Stimulated activated CD4-positive, alpha-beta T cell treated with anti-CD3 and anti-CD28 coated beads, TNF-alpha, amount 100 ng/mL, for 24 hours (primary cell): ENCODE measurements at regions not wholly inside any gene's neighbourhood (a gene's known extent, or its start where the extent isn't known, plus 50 kb on each side); places are given as distances from the start of the nearest gene placed in this dataset.

Experiments used
- DNase-seq, 3 experiments: peaks; one replicate each; pipeline ENCODE4 v3.0.0-alpha.2; 2020; ENCODE audit warnings: low read depth in 3 of 3

DNA sequence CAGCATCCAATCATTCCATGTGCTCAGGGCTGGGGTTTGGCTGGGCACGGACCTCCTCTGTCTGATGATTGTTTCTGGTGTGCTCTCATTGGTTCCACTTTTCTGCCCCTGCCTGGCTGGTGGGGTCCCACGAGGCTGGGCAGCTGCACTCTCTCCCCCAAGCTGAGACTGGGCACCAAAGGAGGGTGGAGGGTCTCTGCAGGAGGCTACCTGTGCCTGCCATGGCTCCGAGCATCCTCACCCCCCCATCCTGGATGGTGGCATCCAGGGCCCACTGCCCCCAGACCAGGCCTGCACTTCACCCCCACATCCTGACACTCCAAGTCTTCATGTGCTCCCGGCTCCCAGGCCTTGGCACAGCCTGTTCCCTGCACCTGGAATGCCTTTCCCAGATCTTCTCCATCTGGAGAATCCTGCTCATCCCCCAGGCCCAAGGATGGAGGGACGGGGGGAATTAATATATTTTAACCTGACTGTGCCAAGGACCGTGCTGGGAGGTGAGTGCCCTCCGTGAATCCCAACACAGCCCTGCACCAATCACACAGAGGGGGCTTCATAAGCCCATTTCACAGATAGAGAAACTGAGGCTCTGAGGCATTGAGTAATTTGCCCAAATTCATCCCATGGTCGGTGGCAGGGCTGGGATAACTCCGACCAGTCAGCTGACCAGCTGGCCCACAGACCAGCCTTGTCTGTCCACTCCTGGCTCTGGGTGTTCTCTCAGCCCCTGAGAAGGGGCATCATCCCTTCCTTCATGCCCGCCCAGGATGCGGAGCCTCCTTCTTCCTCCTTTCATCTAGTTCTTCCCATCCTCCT lies 403.4 kb downstream of the MATN1 start:
- DNase-seq, result no peak

DNA sequence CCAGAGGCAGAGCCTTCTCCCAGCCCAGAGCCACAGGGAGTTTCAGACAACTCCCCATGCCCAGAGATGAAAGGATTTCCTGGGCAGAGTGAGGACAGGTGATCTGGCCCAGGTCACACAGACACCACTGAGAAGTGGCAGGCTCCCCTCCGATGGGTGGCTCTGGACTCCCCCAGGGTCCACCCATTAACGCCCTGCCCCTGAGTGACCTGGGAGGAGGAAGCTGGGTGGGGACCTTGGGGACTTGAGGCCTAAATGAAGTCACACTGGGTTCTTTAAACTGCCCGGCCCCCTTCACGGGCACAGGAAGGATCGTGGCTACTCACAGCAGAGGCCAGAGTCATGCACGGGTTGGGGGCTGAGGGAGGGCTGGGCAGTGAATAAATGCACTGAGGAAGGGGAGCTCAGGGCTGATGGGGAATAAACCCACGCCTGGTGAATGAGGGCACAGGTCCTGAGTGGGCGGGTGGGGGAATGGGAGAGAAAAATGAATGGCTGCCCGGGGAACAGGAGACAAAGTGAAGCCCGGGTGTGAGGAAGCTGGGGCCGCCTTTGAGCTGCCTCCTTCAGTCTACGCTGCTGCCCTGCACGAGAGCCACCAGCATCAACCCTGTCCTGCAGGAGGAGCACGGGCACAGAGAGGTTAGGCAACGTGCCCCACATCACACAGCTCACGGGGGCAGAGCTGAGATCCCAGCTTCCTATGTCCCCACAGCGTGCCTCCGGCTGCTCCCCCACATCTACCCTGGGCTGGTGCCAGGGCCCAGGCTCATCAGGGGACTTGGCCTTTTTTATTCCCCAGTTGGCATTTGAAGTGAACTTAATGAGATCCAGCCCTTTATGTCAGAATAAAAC lies 404.3 kb downstream of the MATN1 start:
- no peak for DNase-seq

DNA sequence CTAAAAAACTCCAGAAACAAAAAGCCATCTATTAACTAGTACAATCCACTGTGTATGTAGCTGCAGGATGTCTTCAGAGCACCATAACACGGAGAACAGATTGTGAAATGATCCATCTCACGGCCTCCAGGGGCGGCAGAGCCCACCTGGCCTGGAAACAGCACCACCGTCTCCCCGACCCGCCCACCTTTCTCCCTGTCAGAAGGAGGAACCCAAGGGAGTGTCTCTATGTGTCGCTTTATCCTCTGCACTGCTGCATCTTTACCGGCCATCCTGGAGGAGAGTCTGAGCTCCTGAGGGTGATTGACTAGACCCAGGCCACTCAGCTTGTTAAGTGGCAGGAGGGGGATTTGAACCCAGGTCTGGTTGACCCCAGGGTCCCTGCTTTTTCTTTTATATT lies 405.0 kb downstream of the MATN1 start:
- DNase-seq, result no peak

DNA sequence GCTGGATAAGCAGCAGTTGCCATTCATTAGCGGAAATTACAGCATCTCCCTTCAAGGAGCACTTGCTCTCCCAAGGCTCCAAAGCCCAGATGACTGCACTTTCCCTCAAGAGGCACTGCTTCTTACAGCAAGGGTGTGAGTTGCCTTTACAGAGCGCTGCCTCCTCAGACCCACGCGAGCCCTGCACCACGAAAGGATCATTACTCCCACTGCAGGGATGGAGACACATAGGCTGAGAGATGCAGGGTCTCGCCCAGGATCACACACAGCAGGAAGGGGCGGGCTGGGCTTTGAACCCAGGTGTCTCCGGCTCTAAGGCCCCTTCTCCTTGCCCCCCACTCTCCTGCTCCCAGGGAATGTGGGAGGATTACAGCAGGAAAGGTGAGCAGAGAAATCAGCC lies 405.5 kb downstream of the MATN1 start:
- no peak for DNase-seq

DNA sequence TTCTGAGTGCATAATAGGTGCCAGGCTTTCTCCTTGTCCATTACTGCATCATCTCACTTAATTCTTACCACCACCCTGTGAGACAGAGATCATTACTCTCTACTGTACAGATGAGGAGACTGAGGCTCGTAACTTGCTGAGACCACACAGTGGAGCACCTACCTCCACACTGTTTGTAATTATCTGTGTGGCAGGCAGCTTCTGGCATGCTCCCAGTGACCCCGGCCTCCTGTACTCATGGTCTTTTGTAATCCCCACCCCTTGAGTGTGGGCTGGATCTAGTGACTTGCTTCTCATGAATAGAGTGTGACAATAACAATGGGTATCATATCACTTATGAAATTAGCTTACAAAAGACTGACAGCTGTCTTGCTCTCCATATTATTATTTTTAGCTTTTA lies 407.3 kb downstream of the MATN1 start:
- no peak for DNase-seq

DNA sequence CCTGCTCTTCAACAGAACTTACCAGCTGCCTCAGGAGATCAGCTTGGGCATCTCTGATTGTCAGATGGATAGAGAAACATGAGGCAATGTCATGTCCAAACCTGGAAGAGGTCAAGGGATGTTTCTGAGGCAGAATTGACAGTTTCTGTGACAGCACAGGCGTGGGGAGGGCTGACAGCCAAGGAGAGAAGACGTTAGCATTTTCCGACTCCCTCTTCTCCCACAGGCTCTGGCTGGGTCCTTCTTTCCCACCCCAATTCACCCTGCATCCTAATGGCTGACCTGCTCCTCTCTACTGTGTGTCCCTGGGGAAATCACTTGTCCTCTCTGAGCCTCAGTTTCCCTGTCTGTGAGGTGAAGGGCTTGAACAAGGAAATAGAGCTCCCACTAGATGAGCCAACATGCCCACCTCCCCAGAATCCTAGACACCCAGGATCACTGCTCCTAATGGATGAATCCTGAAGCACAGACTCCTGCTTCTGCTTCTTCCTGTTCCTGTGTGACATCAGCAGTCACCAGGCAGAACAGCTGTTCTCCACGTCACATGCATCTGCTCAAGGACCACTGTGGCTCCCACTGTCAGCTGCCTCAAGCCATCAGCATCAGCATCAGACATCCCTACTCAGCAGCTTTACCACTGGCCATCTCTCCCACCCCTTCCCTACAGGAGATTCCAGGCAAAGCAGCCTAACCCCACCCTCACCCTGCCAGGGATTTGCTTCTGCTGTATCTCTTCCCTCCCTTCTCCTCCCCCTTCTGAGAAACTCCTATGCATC lies 408.0 kb downstream of the MATN1 start:
- DNase-seq, result no peak

DNA sequence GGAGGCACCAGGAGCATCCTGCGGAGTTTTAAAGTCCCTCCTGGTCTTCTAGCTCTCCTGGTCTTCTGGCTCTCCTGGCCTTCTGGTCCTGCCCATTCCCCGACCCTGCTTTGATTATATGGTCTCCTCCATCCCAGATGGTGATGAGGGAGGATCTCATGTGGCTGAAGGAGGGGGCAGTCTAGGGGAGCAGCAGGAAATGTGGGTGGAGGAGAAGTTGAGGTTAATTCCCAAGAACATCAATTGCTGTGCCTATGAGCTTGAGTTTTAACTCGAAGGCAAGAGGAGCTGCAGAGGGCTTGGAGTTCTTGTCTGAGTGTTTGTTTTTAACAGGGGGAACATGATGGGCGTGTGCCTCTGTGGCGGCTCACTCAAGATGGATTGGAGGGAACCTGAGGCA lies 408.8 kb downstream of the MATN1 start:
- DNase-seq, result no peak

DNA sequence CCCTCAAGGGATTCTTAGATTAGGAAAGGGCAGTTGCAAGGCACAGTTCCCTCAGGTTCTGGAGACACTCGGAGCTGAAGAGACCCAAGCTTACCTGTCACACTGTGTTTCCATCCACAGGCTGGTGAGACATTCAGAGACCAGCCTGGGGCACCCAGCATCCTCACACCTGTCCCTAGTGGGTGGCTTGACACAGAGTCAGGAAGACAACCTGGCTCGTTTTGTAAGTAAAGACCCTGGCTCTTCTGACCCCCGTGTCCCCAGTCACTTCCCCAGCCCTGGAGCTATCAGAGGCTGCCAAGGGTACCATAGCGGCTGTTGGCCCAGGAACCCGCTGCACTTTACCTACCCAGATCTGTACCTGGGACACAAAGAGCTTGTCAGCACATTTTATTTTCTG lies 409.8 kb downstream of the MATN1 start:
- DNase-seq, result no peak

DNA sequence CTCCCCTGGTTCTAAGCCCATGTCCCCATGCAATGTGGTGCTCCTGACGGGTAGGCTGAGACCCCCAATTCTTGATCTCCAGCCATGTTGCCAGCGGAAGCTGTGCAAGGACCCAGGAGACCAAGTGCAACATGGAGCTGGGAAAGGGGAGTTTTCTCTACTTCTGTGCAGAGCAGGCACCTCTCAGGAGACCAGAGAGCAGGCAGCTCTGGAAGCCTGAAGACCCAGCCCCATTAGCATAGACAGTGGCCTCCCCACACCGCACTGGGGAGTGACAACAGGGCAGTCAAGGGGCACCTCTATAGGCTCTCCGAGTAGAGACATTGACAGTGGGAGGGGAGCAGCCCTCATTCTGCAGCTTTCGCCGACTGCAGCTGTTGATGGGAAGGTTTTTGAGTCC lies 410.2 kb downstream of the MATN1 start:
- no peak for DNase-seq

DNA sequence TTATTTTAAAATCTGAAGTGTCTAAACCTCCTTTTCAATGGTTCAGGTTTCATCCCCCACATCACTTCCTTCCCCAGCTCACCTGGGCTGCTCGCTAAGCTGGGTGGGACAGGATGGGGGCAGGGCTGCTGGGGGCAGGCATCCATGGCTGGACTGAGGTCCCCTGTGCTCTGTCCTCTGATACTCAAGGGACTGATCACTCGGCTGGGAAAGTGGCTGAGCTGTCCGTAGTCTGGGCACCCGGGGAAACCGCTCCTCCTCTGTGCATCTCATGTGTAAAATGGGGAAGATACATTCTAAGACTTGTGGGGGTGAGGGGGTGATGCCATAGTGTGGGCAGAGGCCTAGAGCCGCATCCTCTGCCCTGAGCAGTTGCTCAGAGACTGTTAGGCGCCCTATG lies 411.2 kb downstream of the MATN1 start:
- DNase-seq, result no peak

DNA sequence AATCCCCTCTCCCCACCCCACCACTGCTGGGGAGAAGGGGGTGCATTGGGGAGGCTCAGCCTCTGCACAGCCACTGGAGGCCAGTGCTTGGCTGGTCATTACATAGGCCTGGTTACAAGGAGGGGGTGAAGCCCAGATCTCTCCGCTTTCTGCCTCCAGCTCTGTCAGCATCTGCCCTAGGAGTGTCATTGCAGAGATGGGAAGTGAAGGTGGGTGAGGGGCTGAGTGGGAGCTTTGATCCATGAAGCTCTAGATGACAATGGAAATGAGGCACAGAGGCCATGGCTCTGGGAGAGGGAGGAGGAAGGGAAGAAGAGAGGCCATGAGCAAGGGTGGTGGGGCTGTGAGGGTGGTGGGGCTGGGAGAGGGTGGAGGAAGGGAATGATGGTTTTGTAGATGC lies 411.6 kb downstream of the MATN1 start:
- DNase-seq, result no peak

DNA sequence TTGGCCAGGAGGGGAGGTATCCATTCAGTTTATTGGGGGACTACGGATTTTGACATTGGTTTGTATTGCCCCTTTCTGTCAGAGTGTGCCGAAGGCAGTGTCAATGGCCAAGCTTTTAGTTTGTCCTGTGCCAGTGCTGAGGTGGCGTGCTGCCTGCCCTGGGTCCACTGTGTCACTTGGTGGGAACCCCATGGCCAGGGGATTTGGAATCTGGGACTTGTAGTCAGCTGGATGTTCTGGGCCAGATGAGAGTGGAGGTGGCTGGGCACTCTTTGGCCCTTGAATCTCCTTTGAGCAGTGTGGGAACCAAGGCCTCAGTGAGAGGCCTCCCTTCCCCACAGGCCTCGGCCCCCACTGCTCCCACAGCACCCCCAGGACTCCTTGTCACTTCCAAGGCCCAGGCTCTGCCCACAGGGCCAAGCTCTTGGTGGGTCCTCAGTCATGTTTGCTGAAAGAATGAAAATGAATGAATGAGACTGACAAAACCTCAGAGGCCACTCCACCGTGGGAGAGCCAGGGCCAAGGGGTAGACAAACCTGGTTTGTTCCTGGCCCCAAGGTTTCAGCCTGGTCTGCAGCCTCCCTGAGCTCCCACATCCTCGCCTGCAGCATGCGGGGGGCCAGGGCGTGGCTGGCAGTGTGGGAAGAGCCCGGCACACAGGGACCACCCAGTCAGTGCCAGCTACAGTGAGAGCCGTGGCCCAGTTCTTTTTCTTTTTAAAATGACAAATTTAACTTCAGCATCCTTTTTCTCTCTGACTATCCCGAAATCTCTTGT lies 412.2 kb downstream of the MATN1 start:
- DNase-seq, result no peak

DNA sequence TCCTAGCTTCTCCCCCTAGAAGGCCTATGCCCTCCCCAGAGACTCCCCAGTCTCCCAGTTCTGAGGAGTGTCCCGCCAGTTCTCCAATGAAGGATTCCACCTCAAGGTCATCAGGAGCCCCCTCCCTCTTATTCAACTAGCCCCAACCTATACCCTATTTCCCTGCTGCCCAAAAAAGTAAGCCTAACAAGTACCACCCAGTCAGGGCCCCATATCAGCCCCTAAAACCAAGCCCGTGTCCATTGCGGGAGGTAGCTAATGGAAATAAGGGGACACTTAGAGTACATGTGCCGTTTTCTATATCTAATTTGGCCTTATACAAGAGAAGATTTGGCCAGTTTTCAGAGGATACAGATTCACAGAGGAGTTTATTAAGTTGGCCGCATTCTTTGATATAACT lies 416.2 kb downstream of the MATN1 start:
- no peak for DNase-seq

DNA sequence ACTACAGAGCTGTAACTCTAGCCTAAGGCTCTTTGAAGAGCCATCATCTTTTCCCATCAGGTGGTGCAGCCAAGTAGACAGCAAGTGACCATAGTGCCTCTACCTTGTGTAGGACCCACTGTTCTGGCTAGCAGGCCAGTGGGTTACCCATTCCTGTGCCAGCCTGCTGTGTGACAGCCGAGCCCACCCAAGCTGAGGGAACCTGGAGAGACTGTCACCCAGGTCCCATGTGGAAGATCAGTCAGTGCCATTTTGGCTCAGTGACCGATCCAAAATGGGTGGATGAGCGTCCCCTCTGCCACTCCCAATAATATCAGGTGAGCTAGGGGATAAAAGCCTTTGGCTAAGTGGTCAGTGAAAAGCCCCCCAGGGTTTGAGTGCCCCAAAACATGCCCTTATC lies 417.9 kb downstream of the MATN1 start:
- DNase-seq, result no peak

DNA sequence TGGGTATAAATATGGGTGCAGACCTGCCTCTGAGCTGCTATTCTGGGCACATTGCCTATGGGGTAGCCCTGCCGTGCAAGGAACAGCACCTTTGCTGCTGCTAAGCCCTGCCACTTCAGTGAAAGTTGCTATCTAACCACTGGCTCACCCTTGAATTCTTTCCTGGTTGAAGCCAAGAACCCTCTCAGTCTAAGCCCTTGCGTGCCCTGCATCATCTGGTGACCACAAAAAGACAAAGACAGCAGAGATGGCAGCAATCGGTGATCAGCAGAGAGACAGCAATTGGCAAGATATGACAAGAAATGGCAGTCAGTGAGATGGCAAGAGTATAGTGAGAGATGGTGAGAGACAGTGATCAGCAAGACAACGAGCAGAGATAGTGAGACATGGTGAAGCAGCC lies 418.3 kb downstream of the MATN1 start:
- DNase-seq, result no peak

DNA sequence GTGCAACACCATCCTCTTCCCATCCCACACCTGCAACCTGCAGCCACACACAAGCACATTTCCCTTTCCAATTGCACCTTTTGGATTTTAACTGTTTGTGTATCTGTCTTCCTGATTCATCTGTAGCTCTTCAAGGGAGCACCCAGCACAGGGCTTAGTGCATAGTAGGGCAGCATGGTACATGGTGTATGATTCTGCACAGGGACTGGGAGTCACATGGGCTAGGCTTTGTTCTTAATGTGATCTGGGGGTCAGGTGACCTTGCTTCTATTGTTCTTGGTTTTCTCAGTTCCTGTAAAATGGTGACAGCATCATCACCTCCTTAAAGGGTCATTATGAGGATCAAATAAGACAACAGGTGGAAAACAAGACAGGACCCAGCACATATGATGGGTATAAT lies 419.3 kb downstream of the MATN1 start:
- no peak for DNase-seq

DNA sequence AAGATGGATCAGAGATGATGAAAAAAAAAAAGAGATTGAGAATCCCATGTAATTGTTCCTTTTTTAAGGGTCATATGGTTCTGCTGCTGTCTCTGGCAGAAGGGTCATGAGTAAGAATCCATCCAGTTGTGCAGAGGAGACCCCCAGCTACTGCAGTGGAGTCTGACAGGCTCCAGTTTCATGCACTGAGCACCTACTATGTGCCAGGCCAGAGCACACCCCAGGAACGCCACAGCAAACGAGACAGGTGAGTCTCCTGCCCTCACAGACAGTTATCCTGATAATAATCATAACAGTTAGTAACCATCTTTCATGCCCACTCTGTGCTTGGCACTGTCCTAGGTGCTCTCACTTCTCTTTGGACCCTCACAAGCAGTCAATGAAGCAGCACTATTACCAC lies 420.0 kb downstream of the MATN1 start:
- no peak for DNase-seq

DNA sequence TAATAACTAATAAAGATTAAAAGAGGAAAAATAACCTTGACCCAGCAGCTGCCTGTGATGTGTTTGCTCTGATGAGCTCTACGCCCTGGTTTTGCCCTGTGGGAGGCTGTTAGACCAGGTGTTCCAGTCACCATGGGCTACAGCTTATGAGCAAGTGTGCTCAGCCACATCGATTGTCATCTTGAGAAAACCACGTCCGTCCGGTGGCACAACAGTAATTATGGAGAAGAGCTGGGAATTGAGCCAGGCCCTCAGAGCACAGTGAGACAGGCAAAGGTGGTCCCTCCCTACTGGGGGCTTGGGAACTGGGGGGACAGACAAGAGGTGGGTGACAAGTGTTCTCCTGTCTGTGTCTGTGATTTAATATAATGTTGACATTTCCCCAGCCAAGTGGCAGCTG lies 420.5 kb downstream of the MATN1 start:
- DNase-seq, result no peak

DNA sequence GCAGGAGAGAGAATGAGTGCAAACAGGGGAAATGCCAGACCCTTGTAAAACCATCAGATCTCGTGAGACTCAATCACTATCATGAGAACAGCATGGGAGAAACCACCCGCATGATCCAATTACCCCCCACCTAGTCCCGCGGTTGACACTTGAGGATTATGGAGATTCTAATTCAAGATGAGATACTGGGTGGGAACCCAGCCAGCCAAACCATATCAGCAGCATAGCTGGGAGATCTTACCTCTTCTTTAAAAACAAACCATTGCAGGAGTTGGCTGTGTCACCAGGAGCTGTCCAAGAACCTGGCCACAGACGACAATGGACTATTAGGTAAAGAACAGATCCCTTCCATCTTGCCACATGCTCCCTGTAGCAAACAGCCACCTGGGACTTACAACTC lies 422.7 kb downstream of the MATN1 start:
- DNase-seq, result no peak

DNA sequence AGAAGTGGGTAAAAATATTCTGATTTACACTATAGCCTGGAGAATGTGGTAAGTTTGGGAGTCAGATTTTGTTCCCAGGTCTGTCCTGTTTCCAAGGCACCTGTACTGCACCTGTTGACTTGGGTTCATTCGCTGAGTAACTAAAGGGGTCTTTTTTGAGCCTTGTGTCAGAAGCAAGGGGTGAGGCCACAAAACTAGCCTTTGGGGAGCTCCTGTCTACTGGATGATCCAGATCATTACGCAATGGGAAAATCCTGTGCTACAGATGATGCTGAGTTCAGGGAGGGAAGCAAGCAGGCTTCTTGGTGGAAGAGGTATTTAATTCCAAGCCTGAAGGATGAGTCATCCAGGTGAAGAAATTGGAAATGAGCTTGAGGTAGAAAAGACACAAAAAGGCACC lies 424.0 kb downstream of the MATN1 start:
- no peak for DNase-seq

DNA sequence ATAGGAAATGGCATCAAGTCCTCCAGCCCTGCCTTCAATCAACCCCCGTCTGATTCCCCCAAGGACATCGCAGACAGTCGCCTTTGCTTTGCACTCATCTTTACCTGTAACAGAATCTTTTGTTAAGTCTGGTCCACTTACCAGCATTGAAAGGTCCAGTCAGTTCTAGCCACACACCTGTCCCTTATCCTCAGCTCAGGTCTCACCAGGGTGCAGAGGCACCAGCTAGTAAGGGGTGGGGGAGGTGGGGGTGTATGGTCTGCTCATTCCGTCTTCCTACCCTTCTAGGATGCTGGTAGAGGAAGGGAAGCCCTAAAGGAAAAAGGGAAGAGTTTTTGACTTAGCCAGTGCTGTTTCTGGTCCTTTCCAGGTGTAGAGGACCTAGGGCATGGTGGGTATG lies 427.7 kb downstream of the MATN1 start:
- DNase-seq, result no peak

DNA sequence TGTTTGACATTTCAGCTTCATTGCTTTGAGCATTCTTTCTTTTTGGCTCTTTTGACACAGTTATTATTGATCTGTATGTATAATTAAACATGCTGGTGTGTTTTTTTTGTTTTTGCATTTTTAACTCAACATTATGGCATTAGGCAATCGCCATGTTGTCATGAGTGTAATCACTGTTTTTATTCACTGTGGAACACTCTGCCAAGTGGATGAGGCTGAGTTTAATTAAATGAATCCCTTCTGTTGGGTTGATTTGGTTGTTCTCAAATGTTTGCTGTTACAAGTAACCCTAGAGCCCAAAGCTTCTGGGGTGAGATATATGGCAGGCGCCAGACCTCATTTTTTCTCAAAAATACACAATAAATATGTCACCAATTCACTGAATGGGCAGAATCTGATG lies 428.1 kb downstream of the MATN1 start:
- no peak for DNase-seq
